Liver (tissue), 8 donors: ENCODE measurements at regions not wholly inside any gene's neighbourhood (a gene's known extent, or its start where the extent isn't known, plus 50 kb on each side); places are given as distances from the start of the nearest gene placed in this dataset.
"Not testable (repeated sequence)": the region's sequence is repeated elsewhere in the genome, so short reads cannot be mapped to it uniquely, and the experiment has no call there.

Experiments used
- DNase-seq: peaks from one replicate; pipeline ENCODE4 v3.0.0-alpha.2; 2017; ENCODE audit warnings: low spot score
- H3K27ac ChIP-seq, 2 donors: one replicate each; pipeline ENCODE4 v1.7.0; 2013; ENCODE audit warnings: inconsistent platforms in 2 of 2, low read length in 2 of 2, control low read depth in 1 of 2, low read depth in 1 of 2, mild to moderate bottlenecking in 1 of 2
- H3K27me3 ChIP-seq, 4 donors: one replicate each; pipeline versions ENCODE4 v1.6.1 to v1.7.0; 2013; ENCODE audit warnings: low read length in 3 of 4, inconsistent platforms in 1 of 4, mild to moderate bottlenecking in 1 of 4, moderate library complexity in 1 of 4; ENCODE audit not compliant: control insufficient read depth in 4 of 4, insufficient read depth in 4 of 4
- H3K36me3 ChIP-seq, 4 donors: one replicate each; pipeline versions ENCODE4 v1.6.1 to v1.7.0; 2013; ENCODE audit warnings: low read length in 3 of 4, mild to moderate bottlenecking in 3 of 4, low read depth in 1 of 4, moderate library complexity in 1 of 4; ENCODE audit not compliant: control insufficient read depth in 4 of 4, insufficient read depth in 3 of 4
- H3K4me1 ChIP-seq, 4 donors: one replicate each; pipeline versions ENCODE4 v1.6.1 to v1.7.0; 2013; ENCODE audit warnings: low read length in 3 of 4, mild to moderate bottlenecking in 3 of 4, moderate library complexity in 1 of 4; ENCODE audit not compliant: control insufficient read depth in 4 of 4, insufficient read depth in 4 of 4
- H3K4me3 ChIP-seq, 3 donors: one replicate each; pipeline versions ENCODE4 v1.6.1 to v1.7.0; 2013; ENCODE audit warnings: low read length in 3 of 3, control low read depth in 1 of 3, low read depth in 1 of 3, mild to moderate bottlenecking in 1 of 3
- H3K9ac ChIP-seq, 2 donors: one replicate each; pipeline ENCODE4 v1.7.0; 2013; ENCODE audit warnings: low read length in 2 of 2, mild to moderate bottlenecking in 2 of 2, moderate library complexity in 2 of 2, control low read depth in 1 of 2, low read depth in 1 of 2
- H3K9me3 ChIP-seq, 4 donors: one replicate each; pipeline versions ENCODE4 v1.6.1 to v1.7.0; 2013; ENCODE audit warnings: low read length in 3 of 4; ENCODE audit not compliant: control insufficient read depth in 4 of 4
- ATF3 ChIP-seq: IDR thresholded peaks from 2 replicates; pipeline ENCODE4 v1.6.1; 2016; ENCODE audit warnings: antibody characterized with exemption
- EGR1 ChIP-seq, 2 donors: IDR thresholded peaks; 2 replicates each; pipeline ENCODE4 v1.6.1; 2016 to 2018; ENCODE audit warnings: antibody characterized with exemption in 2 of 2, low read depth in 2 of 2
- FOXA1 ChIP-seq: IDR thresholded peaks from 2 replicates; pipeline ENCODE4 v1.6.1; 2016; ENCODE audit warnings: antibody characterized with exemption
- FOXA2 ChIP-seq: IDR thresholded peaks from 2 replicates; pipeline ENCODE4 v1.6.1; 2016; ENCODE audit warnings: antibody characterized with exemption
- GABPA ChIP-seq, 2 donors: IDR thresholded peaks in 1 of 2; conservative IDR thresholded peaks in 1 of 2; 2 replicates each; pipeline ENCODE4 v1.6.1; 2016; ENCODE audit warnings: antibody characterized with exemption in 2 of 2, mild to moderate bottlenecking in 1 of 2, moderate library complexity in 1 of 2
- HNF4A ChIP-seq, 2 donors: conservative IDR thresholded peaks; 2 replicates each; pipeline ENCODE4 v1.6.1; 2016; ENCODE audit warnings: antibody characterized with exemption in 2 of 2, mild to moderate bottlenecking in 2 of 2
- HNF4G ChIP-seq: IDR thresholded peaks from 2 replicates; pipeline ENCODE4 v1.6.1; 2016; ENCODE audit warnings: antibody characterized with exemption
- JUND ChIP-seq, 2 donors: IDR thresholded peaks; 2 replicates each; pipeline ENCODE4 v1.6.1; 2016; ENCODE audit warnings: antibody characterized with exemption in 2 of 2
- RAD21 ChIP-seq, 2 donors: IDR thresholded peaks; 2 replicates each; pipeline ENCODE4 v1.6.1; 2016; ENCODE audit warnings: antibody characterized with exemption in 2 of 2, mild to moderate bottlenecking in 2 of 2
- RXRA ChIP-seq, 2 donors: IDR thresholded peaks; 2 replicates each; pipeline ENCODE4 v1.6.1; 2017 to 2018; ENCODE audit warnings: antibody characterized with exemption in 2 of 2, mild to moderate bottlenecking in 1 of 2
- SP1 ChIP-seq: IDR thresholded peaks from 2 replicates; pipeline ENCODE4 v1.6.1; 2018; ENCODE audit warnings: antibody characterized with exemption, mild to moderate bottlenecking
- TAF1 ChIP-seq: conservative IDR thresholded peaks from 2 replicates; pipeline ENCODE4 v1.6.1; 2016; ENCODE audit warnings: antibody characterized with exemption, mild to moderate bottlenecking
- YY1 ChIP-seq: IDR thresholded peaks from 2 replicates; pipeline ENCODE4 v1.6.1; 2016; ENCODE audit warnings: antibody characterized with exemption, mild to moderate bottlenecking
- ZBTB33 ChIP-seq: IDR thresholded peaks from 2 replicates; pipeline ENCODE4 v1.6.1; 2016; ENCODE audit warnings: antibody characterized with exemption
- WGBS: extraction: QIAGEN DNeasy Blood & Tissue Kit; methylation state at CpG from one replicate; pipeline ENCODE4 v1.1.7; 2013; 5-methylcytosine and 5-hydroxymethylcytosine counted together
- TF ChIP-seq, protein P1 (sequence below): fragments of 150-350 bp; IDR thresholded peaks from 2 replicates; pipeline ENCODE4 v1.5.1; 2017; ENCODE audit warnings: improper control_type of control experiment, low read depth, low read length; ENCODE audit not compliant: missing input control
- TF ChIP-seq, protein P2 (sequence below): IDR thresholded peaks from 2 replicates; pipeline ENCODE4 v1.6.1; 2016; ENCODE audit warnings: antibody characterized with exemption
- TF ChIP-seq, protein P3 (sequence below): IDR thresholded peaks from 2 replicates; pipeline ENCODE4 v1.6.1; 2016; ENCODE audit warnings: antibody characterized with exemption, mild to moderate bottlenecking
- donor health status: healthy.
- donor health status: healthy.
- donor health status: healthy.
- donor health status: healthy.
- donor health status: healthy.

- H3K9me3 ChIP-seq, result peaks cover 0 to 2% (median 0%) of the 10 kb centered on the region in 4 donors
- DNase-seq, result no peak
- no peak overlapping the region for H3K4me3 ChIP-seq
- TF ChIP-seq, protein P1, sequence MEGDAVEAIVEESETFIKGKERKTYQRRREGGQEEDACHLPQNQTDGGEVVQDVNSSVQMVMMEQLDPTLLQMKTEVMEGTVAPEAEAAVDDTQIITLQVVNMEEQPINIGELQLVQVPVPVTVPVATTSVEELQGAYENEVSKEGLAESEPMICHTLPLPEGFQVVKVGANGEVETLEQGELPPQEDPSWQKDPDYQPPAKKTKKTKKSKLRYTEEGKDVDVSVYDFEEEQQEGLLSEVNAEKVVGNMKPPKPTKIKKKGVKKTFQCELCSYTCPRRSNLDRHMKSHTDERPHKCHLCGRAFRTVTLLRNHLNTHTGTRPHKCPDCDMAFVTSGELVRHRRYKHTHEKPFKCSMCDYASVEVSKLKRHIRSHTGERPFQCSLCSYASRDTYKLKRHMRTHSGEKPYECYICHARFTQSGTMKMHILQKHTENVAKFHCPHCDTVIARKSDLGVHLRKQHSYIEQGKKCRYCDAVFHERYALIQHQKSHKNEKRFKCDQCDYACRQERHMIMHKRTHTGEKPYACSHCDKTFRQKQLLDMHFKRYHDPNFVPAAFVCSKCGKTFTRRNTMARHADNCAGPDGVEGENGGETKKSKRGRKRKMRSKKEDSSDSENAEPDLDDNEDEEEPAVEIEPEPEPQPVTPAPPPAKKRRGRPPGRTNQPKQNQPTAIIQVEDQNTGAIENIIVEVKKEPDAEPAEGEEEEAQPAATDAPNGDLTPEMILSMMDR, result no peak
- TF ChIP-seq, protein P2, sequence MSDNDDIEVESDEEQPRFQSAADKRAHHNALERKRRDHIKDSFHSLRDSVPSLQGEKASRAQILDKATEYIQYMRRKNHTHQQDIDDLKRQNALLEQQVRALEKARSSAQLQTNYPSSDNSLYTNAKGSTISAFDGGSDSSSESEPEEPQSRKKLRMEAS, result no peak
- TF ChIP-seq RAD21 (IDR thresholded peaks at IDR 0.05) (no peak), SP1 (no peak), RXRA (IDR thresholded peaks at IDR 0.05) (no peak), FOXA2 (no peak), ZBTB33 (no peak), YY1 (no peak), GABPA (IDR thresholded peaks at IDR 0.05 in 1 of 2, conservative IDR thresholded peaks at IDR 0.05 in 1 of 2) (no peak), FOXA1 (no peak)
- H3K9ac ChIP-seq, result no peak overlapping the region
- no peaks in the 10 kb centered on the region for H3K4me1 ChIP-seq
- no peaks in the 10 kb centered on the region for H3K36me3 ChIP-seq
- 52% methylated on average over 2 of the region's 2 CpGs for WGBS
- peaks cover 0 to 2% (median 0%) of the 10 kb centered on the region in 4 donors for H3K27me3 ChIP-seq
- H3K27ac ChIP-seq, result no peak overlapping the region
These were observed 122.9 kb upstream of the CDH11 start for GRCh38 chr16:65244787-65245186.

DNA sequence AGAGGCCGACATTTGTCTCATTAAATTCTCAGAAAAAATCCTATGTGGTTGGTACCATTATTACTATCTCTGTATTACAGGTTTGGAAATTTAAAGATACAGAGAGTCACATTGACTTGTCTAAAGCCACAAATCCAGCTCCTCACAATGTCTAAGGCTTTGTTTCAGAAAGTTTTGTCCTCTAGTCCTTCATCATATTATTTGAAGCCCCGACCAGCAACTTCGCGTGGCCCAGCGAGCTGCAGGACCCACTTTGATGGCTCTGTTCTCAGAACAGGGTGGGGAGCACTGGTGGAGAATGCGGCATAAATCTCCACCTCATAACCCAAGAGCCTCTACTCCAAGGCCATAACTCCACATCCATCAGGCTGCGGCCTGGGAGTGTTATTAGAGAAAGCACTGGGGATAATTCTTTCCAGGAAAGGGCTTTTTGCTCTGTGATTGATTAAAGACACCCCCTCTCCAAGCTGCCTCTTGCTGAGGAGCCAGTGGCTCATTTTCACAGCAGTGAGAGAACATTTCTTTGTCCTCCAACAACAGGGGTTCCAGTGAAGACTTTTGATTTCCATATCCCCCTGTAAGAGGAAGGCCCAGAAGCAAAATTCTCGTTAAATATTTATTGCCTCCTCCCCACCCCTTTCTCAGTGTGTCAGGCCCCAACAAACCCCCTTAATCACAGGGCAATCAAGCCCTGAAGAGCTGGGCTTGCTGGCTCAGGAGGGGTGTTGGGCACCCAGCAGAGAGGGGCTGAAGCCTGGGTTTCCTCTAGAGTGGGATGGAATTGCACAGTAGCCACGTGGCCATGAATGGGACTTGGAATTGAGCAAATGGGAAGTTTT lies 113.7 kb upstream of the CDH11 start:
- 69% methylated on average over 9 of the region's 9 CpGs for WGBS
- TF ChIP-seq EGR1 (IDR thresholded peaks at IDR 0.05; ENCODE audit: low read depth in 2 of 2), result no peak
- no peak for TF ChIP-seq JUND (IDR thresholded peaks at IDR 0.05)
- TF ChIP-seq ATF3, result no peak
- no peak for TF ChIP-seq ZBTB33
- TF ChIP-seq HNF4G, result no peak
- TF ChIP-seq, protein P3, sequence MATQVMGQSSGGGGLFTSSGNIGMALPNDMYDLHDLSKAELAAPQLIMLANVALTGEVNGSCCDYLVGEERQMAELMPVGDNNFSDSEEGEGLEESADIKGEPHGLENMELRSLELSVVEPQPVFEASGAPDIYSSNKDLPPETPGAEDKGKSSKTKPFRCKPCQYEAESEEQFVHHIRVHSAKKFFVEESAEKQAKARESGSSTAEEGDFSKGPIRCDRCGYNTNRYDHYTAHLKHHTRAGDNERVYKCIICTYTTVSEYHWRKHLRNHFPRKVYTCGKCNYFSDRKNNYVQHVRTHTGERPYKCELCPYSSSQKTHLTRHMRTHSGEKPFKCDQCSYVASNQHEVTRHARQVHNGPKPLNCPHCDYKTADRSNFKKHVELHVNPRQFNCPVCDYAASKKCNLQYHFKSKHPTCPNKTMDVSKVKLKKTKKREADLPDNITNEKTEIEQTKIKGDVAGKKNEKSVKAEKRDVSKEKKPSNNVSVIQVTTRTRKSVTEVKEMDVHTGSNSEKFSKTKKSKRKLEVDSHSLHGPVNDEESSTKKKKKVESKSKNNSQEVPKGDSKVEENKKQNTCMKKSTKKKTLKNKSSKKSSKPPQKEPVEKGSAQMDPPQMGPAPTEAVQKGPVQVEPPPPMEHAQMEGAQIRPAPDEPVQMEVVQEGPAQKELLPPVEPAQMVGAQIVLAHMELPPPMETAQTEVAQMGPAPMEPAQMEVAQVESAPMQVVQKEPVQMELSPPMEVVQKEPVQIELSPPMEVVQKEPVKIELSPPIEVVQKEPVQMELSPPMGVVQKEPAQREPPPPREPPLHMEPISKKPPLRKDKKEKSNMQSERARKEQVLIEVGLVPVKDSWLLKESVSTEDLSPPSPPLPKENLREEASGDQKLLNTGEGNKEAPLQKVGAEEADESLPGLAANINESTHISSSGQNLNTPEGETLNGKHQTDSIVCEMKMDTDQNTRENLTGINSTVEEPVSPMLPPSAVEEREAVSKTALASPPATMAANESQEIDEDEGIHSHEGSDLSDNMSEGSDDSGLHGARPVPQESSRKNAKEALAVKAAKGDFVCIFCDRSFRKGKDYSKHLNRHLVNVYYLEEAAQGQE, result no peak
- TF ChIP-seq FOXA1, result no peak
- TF ChIP-seq FOXA2, result no peak
- no peak for TF ChIP-seq TAF1
- no peak for TF ChIP-seq HNF4A (conservative IDR thresholded peaks at IDR 0.05)
- H3K9ac ChIP-seq, result no peak overlapping the region
- no peak overlapping the region for H3K27ac ChIP-seq
- no peaks in the 10 kb centered on the region for H3K4me1 ChIP-seq
- no peak for DNase-seq
- H3K9me3 ChIP-seq, result peaks cover 0 to 2% (median 0%) of the 10 kb centered on the region in 4 donors
- H3K4me3 ChIP-seq, result no peak overlapping the region
- H3K27me3 ChIP-seq, result no peaks in the 10 kb centered on the region
- H3K36me3 ChIP-seq, result no peaks in the 10 kb centered on the region

- DNase-seq, result not testable (repeated sequence)
- 81% methylated on average over 16 of the region's 16 CpGs for WGBS
These were observed 113.0 kb upstream of the CDH11 start for GRCh38 chr16:65234721-65235320.

More at GRCh38 chr16:65234721-65235320, 113.0 kb upstream of the CDH11 start:
- not testable (repeated sequence) for H3K9ac ChIP-seq, H3K27me3 ChIP-seq, H3K36me3 ChIP-seq, H3K4me1 ChIP-seq, H3K9me3 ChIP-seq, H3K4me3 ChIP-seq, H3K27ac ChIP-seq
